22Rv1 (cell line): ENCODE measurements at regions not wholly inside any gene's neighbourhood (a gene's known extent, or its start where the extent isn't known, plus 50 kb on each side); places are given as distances from the start of the nearest gene placed in this dataset.
"Not testable (repeated sequence)": the region's sequence is repeated elsewhere in the genome, so short reads cannot be mapped to it uniquely, and the experiment has no call there.

ENCODE experiments used
- H3K27ac ChIP-seq: fragments of 450-650 bp; 2 replicates; pipeline ENCODE4 v1.5.1; 2017
- CTCF ChIP-seq: fragments of 450-650 bp; IDR thresholded peaks from 2 replicates; pipeline ENCODE4 v1.5.1; 2017; ENCODE audit warnings: mild to moderate bottlenecking
- ZFX ChIP-seq: fragments of 450-650 bp; IDR thresholded peaks from 2 replicates; pipeline ENCODE4 v1.6.1; 2017; ENCODE audit warnings: antibody characterized with exemption, borderline replicate concordance

DNA sequence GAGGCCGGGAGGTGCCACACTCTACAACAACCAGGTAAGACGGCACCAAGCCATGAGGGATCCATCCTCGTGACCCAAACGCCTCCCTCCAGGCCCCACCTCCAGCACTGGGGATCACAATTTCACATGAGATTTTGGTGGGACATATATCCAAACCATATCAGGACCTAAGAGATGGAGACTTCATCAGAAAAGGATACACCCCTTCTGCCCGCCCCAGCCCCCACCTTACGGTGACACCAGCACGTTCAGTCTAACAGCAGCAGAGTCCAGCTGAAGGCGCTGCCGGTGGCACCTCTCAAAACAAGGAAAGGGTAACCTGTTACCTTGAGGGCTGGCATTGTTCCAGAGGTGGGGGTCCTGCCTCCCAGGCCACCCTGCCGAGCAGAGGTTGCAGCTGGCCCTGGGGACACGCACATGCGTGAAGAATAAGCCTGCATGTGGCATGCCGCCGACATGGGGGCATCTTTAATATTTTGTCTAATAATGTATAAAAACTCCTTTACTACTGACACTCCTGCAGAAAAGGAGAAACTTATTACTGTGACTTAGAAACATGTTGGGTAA, 154.4 kb downstream of the GALR1 start:
- TF ChIP-seq CTCF (no peak), ZFX (no peak)
- no peak overlapping the region for H3K27ac ChIP-seq

- no peak overlapping the region for H3K27ac ChIP-seq
- TF ChIP-seq ZFX = no peak
- TF ChIP-seq CTCF = no peak
Measured at GRCh38 chr18:77405096-77405495, 155.4 kb downstream of the GALR1 start.

- no peak overlapping the region for H3K27ac ChIP-seq
- TF ChIP-seq CTCF = no peak
- no peak for TF ChIP-seq ZFX
Measured at GRCh38 chr18:77407733-77408132, 158.1 kb downstream of the GALR1 start.

DNA sequence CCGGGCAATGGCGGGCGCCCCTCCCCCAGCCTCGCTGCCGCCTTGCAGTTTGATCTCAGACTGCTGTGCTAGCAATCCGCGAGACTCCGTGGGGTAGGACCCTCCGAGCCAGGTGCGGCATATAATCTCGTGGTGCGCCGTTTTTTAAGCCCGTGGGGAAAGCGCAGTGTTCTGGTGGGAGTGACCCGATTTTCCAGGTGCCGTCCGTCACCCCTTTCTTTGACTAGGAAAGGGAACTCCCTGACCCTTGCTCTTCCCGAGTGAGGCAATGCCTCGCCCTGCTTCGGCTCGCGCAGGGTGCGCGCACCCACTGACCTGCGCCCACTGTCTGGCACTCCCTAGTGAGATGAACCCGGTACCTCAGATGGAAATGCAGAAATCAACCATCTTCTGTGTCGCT, 171.9 kb downstream of the GALR1 start:
- not testable (repeated sequence) for H3K27ac ChIP-seq

DNA sequence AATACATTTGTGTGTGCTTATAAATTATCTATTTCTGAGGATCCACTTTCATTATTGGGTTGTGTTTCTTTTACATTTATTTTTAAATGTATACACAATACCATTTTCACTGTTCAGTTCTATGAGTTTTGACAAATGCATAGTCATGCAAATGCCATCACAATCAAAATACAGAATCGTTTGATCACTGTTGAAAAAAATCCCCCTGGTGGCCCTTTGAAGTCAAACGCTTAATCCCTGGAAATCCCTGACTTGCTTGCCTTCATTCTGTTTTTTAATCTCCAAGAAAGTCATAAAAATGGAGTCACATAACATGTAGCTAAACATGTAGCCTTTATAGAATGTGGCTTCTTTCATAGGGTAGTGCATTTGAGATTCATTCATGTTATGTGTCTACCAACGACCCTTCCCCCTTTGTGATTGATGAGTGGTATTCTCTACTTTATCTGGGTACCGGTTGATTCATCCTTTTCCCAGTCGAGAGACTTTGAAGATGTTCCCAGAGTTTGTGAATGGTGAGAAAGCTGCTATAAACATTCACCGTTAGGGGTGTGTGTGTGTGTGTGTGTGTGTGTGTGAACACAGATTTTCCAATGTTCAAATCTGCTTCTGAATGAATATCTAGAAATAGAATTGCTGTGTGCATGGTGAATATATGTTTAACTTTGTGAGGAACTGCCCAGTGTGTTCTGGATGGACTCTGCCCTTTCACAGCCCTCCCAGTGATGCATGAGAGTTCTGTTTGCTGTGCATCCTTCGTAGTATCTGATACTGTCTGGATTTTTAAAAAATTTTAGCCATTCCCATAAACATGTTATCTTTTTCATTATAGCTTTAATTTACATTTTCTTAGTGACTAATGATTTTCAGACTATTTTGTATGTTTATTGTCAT, 173.6 kb downstream of the GALR1 start:
- H3K27ac ChIP-seq = no peak overlapping the region
- TF ChIP-seq ZFX = no peak
- TF ChIP-seq CTCF = no peak

- H3K27ac ChIP-seq = no peak overlapping the region
- TF ChIP-seq CTCF (no peak), ZFX (no peak)
Measured at GRCh38 chr18:77433076-77433475, 183.4 kb downstream of the GALR1 start.

DNA sequence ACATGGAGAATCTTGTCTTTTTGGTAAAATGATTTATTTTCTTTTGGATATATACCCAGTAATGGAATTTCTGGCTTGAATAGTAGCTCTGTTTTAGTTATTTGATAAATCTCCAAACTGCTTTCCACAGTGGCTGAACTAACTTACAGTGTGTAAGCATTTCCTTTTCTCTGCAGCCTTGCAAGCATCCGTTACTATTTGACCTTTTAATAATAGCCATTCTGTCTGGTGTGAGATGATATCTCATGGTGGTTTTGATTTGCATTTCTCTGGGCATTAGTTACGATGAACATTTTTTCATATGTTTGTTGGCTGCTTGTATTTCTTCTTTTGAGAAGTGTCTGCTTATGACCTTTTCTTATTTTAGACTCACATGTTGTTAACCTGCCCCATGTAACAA, 190.2 kb downstream of the GALR1 start:
- H3K27ac ChIP-seq = no peak overlapping the region
- TF ChIP-seq CTCF (no peak), ZFX (no peak)
